ENCODE measurements at regions not wholly inside any gene's neighbourhood (a gene's known extent, or its start where the extent isn't known, plus 50 kb on each side); places are given as distances from the start of the nearest gene placed in this dataset.

DNA sequence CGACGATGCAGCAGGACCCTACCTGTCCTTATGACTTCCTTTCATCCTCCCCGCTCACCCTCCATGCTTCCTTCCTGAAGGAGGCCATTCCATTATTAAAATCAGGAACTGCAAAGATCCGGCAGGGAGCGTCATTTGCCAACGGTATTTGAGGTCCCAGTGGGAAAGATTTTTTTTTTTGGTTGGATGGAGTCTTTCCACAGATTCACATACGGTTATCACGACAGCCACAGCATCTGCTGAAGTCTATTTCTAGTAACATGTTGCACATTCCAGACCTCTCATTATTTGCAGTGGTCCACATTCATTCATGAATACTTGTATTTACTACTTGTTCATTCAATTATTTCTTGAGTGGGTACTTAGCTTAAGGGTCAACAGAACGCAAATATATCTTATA lies 94.7 kb upstream of the LYZL2 start:
- Histone ChIP-seq H2AFZ (ENCODE audit: low read length) (no peak overlapping the region), H4K20me1 (ENCODE audit: control insufficient read depth, insufficient read depth, insufficient read length) (no peaks in the 10 kb centered on the region), H2BK5ac (ENCODE audit: insufficient read length, low read length) (no peak overlapping the region), H2BK20ac (ENCODE audit: low read depth, low read length, poor library complexity, severe bottlenecking) (no peak overlapping the region), H4K5ac (ENCODE audit: insufficient read length, low read depth, low read length) (no peak overlapping the region), H3K9ac (ENCODE audit: extremely low read depth, insufficient read length, low read length) (no peak overlapping the region), H3K79me2 (ENCODE audit: insufficient read depth, low read length) (no peaks in the 10 kb centered on the region), H3K4me1 (ENCODE audit: insufficient read depth, low read length) (peaks cover 2% of the 10 kb centered on the region; the same call in 1 of the 2 replicates), H3K18ac (ENCODE audit: insufficient read length, low read depth, low read length) (no peak overlapping the region), H4K91ac (ENCODE audit: insufficient read length, low read depth, low read length) (no peak overlapping the region), H3K23me2 (ENCODE audit: insufficient read length, low read depth, low read length, poor library complexity, severe bottlenecking) (no peaks in the 10 kb centered on the region), H2AK5ac (ENCODE audit: insufficient read length, low read length) (no peak overlapping the region), H3K79me1 (ENCODE audit: insufficient read depth, low read depth, low read length, poor library complexity, severe bottlenecking) (no peaks in the 10 kb centered on the region), H3K56ac (ENCODE audit: insufficient read length, low read depth, low read length) (no peak overlapping the region), H3K9me3 (ENCODE audit: control insufficient read depth, low read depth, low read length) (no peaks in the 10 kb centered on the region), H3K14ac (ENCODE audit: insufficient read depth, low read length) (no peak overlapping the region), H3K23ac (ENCODE audit: insufficient read length, low read depth, low read length) (no peak overlapping the region), H2BK12ac (ENCODE audit: insufficient read length, low read depth, low read length) (no peak overlapping the region), H3K4ac (ENCODE audit: low read depth, low read length) (no peak overlapping the region), H3K27ac (ENCODE audit: insufficient read length, low read depth, low read length) (no peak overlapping the region), H3K27me3 (ENCODE audit: insufficient read depth, low read length) (no peaks in the 10 kb centered on the region), H3K4me2 (ENCODE audit: insufficient read depth, insufficient read length, low read length) (no peak overlapping the region), H2BK120ac (ENCODE audit: low read depth, low read length, poor library complexity, severe bottlenecking) (no peak overlapping the region), H3T11ph (ENCODE audit: low read length) (no peak overlapping the region), H4K8ac (replicated peaks; ENCODE audit: insufficient read length, low read depth, low read length) (no peak overlapping the region), H2BK15ac (ENCODE audit: low read depth, low read length) (no peak overlapping the region)
- no CpG with 5 or more reads among the region's 9 CpGs for WGBS (ENCODE audit: extremely low coverage, insufficient read length, low lambda C conversion rate)
- no peak overlapping the region for H3K27ac Mint-ChIP-seq
- no peak for DNase-seq
- TF ChIP-seq, protein P1, sequence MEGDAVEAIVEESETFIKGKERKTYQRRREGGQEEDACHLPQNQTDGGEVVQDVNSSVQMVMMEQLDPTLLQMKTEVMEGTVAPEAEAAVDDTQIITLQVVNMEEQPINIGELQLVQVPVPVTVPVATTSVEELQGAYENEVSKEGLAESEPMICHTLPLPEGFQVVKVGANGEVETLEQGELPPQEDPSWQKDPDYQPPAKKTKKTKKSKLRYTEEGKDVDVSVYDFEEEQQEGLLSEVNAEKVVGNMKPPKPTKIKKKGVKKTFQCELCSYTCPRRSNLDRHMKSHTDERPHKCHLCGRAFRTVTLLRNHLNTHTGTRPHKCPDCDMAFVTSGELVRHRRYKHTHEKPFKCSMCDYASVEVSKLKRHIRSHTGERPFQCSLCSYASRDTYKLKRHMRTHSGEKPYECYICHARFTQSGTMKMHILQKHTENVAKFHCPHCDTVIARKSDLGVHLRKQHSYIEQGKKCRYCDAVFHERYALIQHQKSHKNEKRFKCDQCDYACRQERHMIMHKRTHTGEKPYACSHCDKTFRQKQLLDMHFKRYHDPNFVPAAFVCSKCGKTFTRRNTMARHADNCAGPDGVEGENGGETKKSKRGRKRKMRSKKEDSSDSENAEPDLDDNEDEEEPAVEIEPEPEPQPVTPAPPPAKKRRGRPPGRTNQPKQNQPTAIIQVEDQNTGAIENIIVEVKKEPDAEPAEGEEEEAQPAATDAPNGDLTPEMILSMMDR (conservative IDR thresholded peaks at IDR 0.05), result no peak
- no peaks in the 10 kb centered on the region for H3K36me3 Mint-ChIP-seq (ENCODE audit: insufficient read depth in 1 of 3, low read depth in 3 of 3)
- H3K4me1 Mint-ChIP-seq, result peaks cover 20 to 22% of the 10 kb centered on the region in 2 experiments
- peaks cover 5% of the 10 kb centered on the region for H3K27me3 Mint-ChIP-seq (ENCODE audit: low read depth)
- H3K4me3 Mint-ChIP-seq, result no peak overlapping the region
- no peaks in the 10 kb centered on the region for H3K9me3 Mint-ChIP-seq

Data from H9 (cell line).